Occipital lobe (tissue), 1 donor: ENCODE measurements at regions not wholly inside any gene's neighbourhood (a gene's known extent, or its start where the extent isn't known, plus 50 kb on each side); places are given as distances from the start of the nearest gene placed in this dataset.
"Not testable (repeated sequence)": the region's sequence is repeated elsewhere in the genome, so short reads cannot be mapped to it uniquely, and the experiment has no call there.

Experiments used
- DNase-seq: peaks from one replicate; lab custom pipeline; 2025; lab: John Stamatoyannopoulos, UW

DNA sequence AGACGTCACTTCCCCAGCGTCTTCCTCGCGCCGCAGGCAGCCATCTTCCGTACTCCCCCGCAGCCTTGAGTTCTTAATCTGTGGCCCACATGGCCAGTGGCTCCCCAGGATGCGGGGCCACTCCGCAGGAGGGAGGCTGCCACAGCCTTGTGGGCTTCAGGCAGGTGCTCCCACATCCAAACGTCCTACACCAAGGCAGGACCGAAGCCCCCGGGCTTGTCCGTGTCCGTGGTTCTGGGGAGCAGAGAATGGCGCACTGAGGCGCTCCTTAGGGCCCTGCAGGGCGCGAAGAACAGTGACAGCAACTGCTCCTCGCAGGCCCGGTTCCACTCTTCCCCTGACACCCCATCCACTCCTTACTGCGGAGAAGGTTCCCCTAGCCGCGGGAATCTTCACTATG lies 755.8 kb downstream of the PRIM2 start:
- DNase-seq, result no peak

DNA sequence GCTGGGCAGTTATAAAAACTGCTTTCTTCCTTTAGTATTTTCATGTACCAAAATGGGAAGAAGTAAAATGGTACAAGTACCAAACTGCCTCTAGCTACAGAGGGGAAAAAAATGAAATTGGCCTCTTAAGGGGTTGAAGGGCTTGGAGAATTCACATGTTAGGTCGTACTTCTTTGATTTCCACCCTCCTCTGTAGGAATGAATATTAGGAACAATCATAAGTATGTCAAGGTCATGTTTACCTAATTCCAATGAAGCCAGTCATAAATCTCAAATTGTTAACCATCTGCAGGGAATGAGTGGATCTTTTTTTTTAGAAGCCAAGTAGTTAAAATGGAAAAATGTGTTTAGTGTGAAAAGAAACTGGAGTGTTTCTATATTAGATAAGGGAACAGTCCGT lies 772.6 kb downstream of the PRIM2 start:
- DNase-seq, result not testable (repeated sequence)

DNA sequence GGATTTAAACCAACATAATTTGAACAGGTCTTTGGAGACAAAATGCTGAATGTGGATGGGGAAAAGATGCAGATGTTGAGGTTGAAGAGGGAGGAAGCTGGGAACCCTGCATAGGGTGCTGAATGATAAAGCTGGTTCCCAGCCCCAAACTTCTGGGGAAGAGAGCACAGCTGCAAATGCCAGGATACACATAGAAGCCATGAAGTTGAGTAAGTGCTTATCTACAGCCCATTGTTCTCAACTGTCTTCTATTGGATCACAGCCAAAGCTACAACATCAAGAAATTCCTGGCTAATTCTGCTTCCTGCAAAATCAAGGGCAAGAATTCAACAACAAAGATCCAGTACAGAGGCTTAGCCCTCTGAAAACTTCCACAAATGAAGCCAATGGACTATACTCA lies 779.8 kb downstream of the PRIM2 start:
- not testable (repeated sequence) for DNase-seq

GRCh38 chr6:58113960-58114359 lies 796.5 kb downstream of the PRIM2 start:
- DNase-seq, result no peak

GRCh38 chr6:58117162-58117561 lies 799.7 kb downstream of the PRIM2 start:
- not testable (repeated sequence) for DNase-seq

DNA sequence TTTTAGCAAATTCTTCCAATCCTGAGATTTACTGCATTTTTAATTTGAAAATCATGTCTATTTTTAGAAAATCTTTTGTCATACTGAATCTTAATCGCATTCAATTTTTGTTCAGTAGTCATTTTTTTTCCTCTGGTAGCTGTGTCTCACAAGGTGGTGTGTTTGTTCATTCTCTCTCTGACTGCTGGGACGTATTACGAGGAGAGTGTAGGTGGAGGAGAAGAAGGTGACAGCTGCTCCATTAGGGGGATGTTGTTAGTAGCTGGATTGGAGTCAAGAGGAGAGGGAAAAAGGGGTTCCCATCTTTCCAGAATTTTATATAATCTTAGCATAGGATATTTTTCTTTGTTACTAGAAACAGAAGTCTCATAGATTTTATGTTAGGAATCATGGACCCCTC lies 804.2 kb downstream of the PRIM2 start:
- DNase-seq, result not testable (repeated sequence)

DNA sequence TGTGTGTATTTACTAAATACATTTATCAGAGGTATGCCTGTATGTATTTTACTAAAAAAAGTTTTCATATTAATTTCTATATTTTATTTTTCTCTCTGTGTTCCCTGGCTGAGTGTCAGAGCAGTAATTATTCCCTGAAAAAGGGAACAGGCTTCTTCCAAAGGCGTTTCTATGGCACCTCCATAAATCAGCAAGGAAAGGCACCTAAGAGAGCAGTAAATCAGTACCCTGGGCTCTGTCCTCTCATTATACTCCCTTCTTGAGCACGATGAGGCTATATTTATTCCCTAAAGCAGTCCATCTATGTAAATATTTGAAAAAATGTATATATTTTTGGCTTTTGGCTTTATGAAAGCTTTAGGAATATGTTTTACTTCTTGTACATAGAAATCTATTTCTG lies 806.3 kb downstream of the PRIM2 start:
- DNase-seq, result not testable (repeated sequence)

GRCh38 chr6:58128549-58128948 lies 811.1 kb downstream of the PRIM2 start:
- DNase-seq, result not testable (repeated sequence)

DNA sequence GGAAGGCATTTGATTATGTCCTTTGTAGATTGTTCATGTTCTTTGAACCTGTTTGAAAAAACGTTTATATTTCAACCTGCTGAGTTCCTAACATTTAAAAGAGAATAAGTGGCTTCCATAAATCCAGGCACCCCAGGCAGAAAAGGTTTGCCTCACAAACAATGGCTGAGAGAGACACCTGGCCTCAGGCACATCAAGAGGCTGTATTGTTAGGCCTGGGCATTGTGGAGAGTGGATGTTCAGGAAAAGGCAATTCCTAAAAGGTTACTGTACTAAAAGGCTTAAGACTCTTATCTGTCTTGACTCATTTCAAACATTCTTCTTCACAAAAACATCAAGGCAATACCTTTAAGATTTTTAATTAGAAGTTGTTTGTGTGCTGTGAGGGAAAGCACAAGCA lies 811.7 kb downstream of the PRIM2 start:
- DNase-seq, result not testable (repeated sequence)

DNA sequence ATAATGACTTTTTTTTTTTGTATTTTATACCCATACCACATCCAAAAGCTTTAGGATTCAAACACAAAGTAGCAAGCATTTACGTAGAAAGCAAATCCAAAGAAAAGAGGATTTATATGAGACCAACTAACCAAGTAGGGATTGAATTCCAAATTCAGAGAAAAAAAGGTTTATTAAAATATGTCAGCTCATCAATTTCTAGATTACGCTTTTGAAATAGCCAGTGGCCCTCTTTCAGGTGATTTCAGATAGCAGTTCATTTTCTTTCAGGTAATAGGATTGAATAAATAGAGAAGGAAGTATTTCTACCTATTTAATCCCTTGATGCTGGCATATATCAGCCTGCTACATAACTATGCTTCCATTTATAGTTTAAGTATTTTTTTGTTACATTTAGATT lies 822.3 kb downstream of the PRIM2 start:
- DNase-seq, result not testable (repeated sequence)

DNA sequence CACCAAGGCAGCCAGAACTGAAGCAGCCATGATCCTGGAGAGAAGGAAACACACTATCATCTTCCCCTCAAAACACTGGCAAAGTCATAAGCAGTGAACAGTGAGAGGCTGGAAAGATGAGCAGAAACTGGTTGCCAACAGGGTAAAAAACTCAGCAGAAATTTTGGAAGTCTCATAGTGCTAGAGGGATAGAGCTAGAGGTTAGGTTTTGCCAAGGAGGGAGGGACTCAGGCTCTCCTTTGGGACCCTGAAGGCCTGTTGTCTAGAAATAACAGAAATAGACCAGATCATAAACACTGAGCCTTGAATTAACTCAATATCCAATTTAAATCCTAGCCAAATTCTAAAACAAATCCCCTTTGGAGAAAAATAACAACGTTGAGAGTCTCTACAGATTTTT lies 853.6 kb downstream of the PRIM2 start:
- DNase-seq, result not testable (repeated sequence)

DNA sequence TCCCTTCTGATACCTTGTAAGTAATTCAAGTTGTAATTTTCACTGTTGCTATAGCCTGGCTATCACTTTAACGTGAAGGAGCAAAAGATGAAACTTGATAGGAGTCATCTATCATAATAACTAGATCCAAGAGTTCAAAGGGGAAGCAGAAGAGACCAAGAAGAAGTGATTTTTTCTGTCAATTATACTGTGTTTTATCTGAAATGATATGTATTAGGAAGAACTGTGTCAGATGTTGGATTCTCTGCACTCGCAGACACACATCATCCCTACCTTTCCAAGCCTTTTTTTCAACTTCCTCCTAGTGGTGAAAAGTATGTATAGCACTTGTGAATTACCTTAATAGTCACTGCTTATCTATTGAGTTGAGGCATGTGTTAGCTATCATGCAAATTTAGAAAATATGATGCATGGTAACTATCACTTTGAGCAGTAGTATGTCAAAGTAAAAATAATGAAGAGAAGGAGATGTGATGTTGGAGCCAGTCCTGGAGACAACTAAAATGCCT lies 864.2 kb downstream of the PRIM2 start:
- DNase-seq, result not testable (repeated sequence)

DNA sequence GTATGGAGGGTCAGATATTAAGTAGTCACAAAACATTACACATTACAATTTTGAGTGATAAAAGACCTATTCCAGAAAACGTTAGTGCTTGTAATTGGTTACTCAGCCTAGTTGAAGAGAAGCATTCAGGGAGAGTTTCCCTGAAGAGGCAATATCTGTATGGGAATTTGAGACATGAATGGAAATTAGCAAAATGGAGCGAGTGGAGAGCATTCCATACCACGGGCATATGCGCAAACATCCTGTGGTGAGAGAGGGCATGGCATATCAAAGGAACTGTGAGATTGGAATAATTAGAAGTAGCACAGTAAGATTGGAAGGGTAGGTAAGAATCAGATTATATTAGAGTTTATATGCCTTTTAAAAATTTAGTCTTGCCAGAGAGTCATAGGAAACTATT lies 867.9 kb downstream of the PRIM2 start:
- DNase-seq, result not testable (repeated sequence)

DNA sequence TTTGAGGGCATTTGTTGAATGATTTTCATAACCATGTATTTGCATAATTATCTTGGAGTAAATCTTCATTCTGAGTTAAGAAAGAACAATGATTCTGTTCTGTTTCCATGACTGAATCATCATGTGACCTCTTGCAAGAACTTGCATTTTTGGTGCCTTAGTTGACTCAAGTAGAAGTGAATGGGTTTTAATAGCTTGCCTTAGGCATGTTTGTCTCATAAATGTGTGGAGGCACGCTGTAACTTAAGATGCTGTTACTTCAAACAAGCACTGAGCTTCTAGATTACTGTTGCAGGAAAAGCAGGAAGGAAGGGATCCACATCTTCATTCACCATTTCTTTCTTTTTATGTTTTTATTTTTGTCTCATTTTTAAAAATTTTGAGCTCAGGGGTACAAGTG lies 875.8 kb downstream of the PRIM2 start:
- DNase-seq, result not testable (repeated sequence)

- DNase-seq, result no peak
Observed at GRCh38 chr6:58198301-58198700, 880.9 kb downstream of the PRIM2 start.

- not testable (repeated sequence) for DNase-seq
Observed at GRCh38 chr6:58237124-58237523, 919.7 kb downstream of the PRIM2 start.

- DNase-seq, result not testable (repeated sequence)
Observed at GRCh38 chr6:58238421-58238820, 921.0 kb downstream of the PRIM2 start.

- DNase-seq, result not testable (repeated sequence)
Observed at GRCh38 chr6:58257625-58258024, 940.2 kb downstream of the PRIM2 start.

DNA sequence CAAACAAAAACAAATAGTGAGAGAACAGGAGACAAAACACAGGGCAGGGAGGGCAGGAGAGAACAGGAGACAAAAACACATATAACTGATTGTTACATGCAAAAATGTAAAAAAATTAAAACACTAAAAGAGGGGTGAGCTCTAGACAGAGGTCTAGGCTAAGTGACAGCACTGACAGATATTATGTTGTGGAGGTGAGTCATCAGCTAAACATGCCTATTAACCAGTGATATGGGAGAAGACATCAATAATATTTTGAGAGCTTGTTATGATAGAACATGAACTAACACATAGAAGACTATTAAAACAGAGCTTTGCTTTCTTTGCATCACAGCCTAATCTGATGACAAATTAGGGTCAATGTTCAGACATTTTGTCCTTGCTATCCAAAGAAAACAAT lies 972.7 kb downstream of the PRIM2 start:
- DNase-seq, result no peak

GRCh38 chr6:58291319-58291718 lies 973.9 kb downstream of the PRIM2 start:
- not testable (repeated sequence) for DNase-seq

DNA sequence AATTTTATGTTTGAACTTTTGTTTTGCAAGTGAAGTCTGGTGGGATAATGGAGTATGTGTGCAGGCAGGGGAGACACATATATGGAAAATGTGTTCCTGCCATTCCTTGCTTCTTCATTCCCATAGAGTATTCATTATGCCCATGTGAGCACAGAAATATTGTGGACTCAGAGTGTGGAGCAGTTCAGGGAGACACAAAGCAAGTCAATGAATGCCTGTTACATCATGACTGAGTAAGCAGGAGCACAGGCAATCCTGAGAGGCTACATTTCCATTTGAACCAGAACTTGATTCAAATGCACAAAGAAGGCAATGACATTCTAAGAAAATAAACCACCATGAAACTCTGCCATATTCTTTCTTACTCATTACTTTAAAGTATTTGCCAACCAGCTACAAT lies 990.5 kb downstream of the PRIM2 start:
- DNase-seq, result not testable (repeated sequence)

DNA sequence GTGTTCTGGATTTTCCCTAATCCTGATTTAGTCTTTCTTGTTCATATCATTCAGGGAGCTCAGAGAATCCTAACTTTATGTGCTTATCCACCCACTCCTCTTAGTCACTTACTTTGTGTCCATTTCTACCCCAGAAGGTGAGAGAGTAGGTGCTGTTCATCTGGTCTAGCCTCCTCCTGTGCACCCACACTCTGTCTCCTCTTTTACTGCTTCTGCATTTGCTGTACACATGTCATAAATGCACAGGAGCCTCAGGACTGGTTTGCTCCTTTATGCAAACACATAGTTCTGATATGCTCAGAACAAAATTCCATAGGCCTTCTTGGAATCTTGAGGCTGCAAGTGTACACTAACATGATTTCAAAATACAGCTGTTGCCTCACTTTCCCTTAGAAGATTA lies 1014.7 kb downstream of the PRIM2 start:
- peak; percentile 38 for DNase-seq

DNA sequence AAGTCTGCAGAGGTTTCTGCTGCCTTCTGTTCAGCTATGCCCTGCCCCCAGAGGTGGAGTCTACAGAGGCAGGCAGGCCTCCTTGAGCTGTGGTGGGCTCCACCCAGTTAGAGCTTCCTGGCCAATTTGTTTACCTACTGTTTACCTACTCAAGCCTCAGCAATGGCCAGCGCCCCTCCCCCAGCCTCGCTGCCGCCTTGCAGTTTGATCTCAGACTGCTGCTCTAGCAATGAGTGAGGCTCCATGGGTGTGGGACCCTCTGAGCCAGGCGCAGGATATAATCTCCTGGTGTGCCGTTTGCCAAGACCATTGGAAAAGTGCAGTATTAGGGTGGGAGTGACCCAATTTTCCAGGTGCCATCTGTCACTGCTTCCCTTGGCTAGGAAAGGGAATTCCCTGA lies 1024.9 kb downstream of the PRIM2 start:
- not testable (repeated sequence) for DNase-seq

- DNase-seq, result not testable (repeated sequence)
Observed at GRCh38 chr6:58347534-58347933, 1030.1 kb downstream of the PRIM2 start.
